ENCODE measurements at regions not wholly inside any gene's neighbourhood (a gene's known extent, or its start where the extent isn't known, plus 50 kb on each side); places are given as distances from the start of the nearest gene placed in this dataset.

GRCh38 chr20:39298571-39299506 is 336.7 kb downstream of the DHX35 start:
- Histone ChIP-seq H3K14ac (ENCODE audit: insufficient read length) (no peak overlapping the region), H2BK120ac (replicated peaks; ENCODE audit: low read depth, low read length) (no peak overlapping the region), H2BK20ac (ENCODE audit: low read length) (no peak overlapping the region; the same call in 1 of the 2 replicates), H4K91ac (replicated peaks; ENCODE audit: insufficient read length, low read length) (no peak overlapping the region), H2BK12ac (ENCODE audit: low read depth, low read length) (peak overlapping the region; percentile 46; the same call in 1 of the 2 replicates), H3K27me3 (replicated peaks in 1 of 4; ENCODE audit: control insufficient read depth in 3 of 4, extremely low read depth in 1 of 4, insufficient read depth in 3 of 4, low read length in 3 of 4) (no peaks in the 10 kb centered on the region), H3K23ac (ENCODE audit: insufficient read length) (no peak overlapping the region), H4K20me1 (replicated peaks in 1 of 2; ENCODE audit: control insufficient read depth in 1 of 2, insufficient read depth in 2 of 2, low read length in 2 of 2) (no peaks in the 10 kb centered on the region), H3K23me2 (ENCODE audit: low read depth, low read length) (no peaks in the 10 kb centered on the region), H4K5ac (ENCODE audit: insufficient read length, low read depth, low read length) (no peak overlapping the region), H4K8ac (ENCODE audit: extremely low read depth, insufficient read depth, low read length) (peak overlapping the region; percentile 38; the same call in 1 of the 2 replicates), H2AK5ac (ENCODE audit: low read depth, low read length) (no peak overlapping the region), H3K27ac (ENCODE audit: low read depth, low read length) (no peak overlapping the region), H3K9ac (replicated peaks in 1 of 4; ENCODE audit: extremely low read depth in 1 of 4, low read depth in 3 of 4, low read length in 3 of 4) (no peak overlapping the region), H3K4ac (replicated peaks; ENCODE audit: insufficient read length, low read depth, low read length) (no peak overlapping the region), H2BK15ac (ENCODE audit: low read length) (no peak overlapping the region), H3K4me2 (ENCODE audit: insufficient read depth in 1 of 2, low read depth in 2 of 2, low read length in 2 of 2) (no peak overlapping the region), H3K79me2 (ENCODE audit: control insufficient read depth in 1 of 2, insufficient read depth in 2 of 2, low read length in 2 of 2) (no peaks in the 10 kb centered on the region), H3K36me3 (ENCODE audit: control insufficient read depth in 2 of 4, insufficient read depth in 4 of 4, low read length in 3 of 4) (no peaks in the 10 kb centered on the region), H3K4me3 (ENCODE audit: extremely low read depth in 1 of 4, insufficient read depth in 2 of 4, low read depth in 3 of 4, low read length in 4 of 4) (no peak overlapping the region), H3K4me1 (replicated peaks in 1 of 4; ENCODE audit: control insufficient read depth in 3 of 4, insufficient read depth in 4 of 4, low read length in 3 of 4) (peaks cover 0 to 3% (median 1%) of the 10 kb centered on the region in 4 experiments; a peak in 3 of 7 replicates), H2BK5ac (ENCODE audit: low read depth, low read length) (no peak overlapping the region), H3K56ac (replicated peaks; ENCODE audit: insufficient read length, low read depth, low read length) (no peak overlapping the region), H3K9me3 (ENCODE audit: insufficient read depth in 2 of 2, low read depth in 1 of 2, low read length in 1 of 2) (no peaks in the 10 kb centered on the region), H2AFZ (ENCODE audit: low read length) (no peak overlapping the region), H3K18ac (ENCODE audit: extremely low read depth, low read length) (no peak overlapping the region), H3K79me1 (ENCODE audit: low read depth, low read length) (no peaks in the 10 kb centered on the region)
- WGBS, 2 experiments (ENCODE audit: extremely low coverage in 1 of 2, insufficient coverage in 1 of 2, insufficient read length in 1 of 2, insufficient replicate concordance in 2 of 2, low coverage in 1 of 2, low lambda C conversion rate in 2 of 2, missing lambda C conversion rate in 1 of 2) = 82% methylated on average over 12 of the region's 12 CpGs; no CpG with 5 or more reads in 1 of the 2 experiments
- ChIA-PET POLR2A (ENCODE audit: partially characterized antibody) (interaction anchor here (1.3 kb wide), 1 partner anchor 9 kb away, joined by 3 read pairs; no protein-coding TSS in a partner anchor), CTCF (ENCODE audit: partially characterized antibody) (interaction anchor here (1.0 to 1.9 kb wide), 4 partner anchors 9 to 360 kb away, joined by 3 to 9 read pairs (median 6); no protein-coding TSS in a partner anchor)
- no peak for FAIRE-seq
- DNase-seq (ENCODE audit: low read depth in 1 of 2, low spot score in 2 of 2) = no peak
- TF ChIP-seq CHD1 (IDR thresholded peaks at IDR 0.05; ENCODE audit: low read depth, low read length) = no peak
- TF ChIP-seq ZNF274 (IDR thresholded peaks at IDR 0.05; ENCODE audit: borderline replicate concordance, extremely low read depth, low read length) = no peak
- TF ChIP-seq PHF8 (conservative IDR thresholded peaks at IDR 0.05; ENCODE audit: low read depth, low read length) = no peak
- TF ChIP-seq POLR2A (IDR thresholded peaks at IDR 0.05; ENCODE audit: control extremely low read depth in 1 of 2, low read depth in 2 of 2, low read length in 2 of 2) = no peak
- no peak for TF ChIP-seq CTBP2 (IDR thresholded peaks at IDR 0.05; ENCODE audit: borderline replicate concordance, insufficient read depth, insufficient read length, low read length)
- no peak for TF ChIP-seq ASH2L (IDR thresholded peaks at IDR 0.05; ENCODE audit: low read length)
- TF ChIP-seq RAD21 (IDR thresholded peaks at IDR 0.05 in 1 of 2, conservative IDR thresholded peaks at IDR 0.05 in 1 of 2; ENCODE audit: low read depth in 2 of 2, low read length in 2 of 2) = no peak
- no peak for TF ChIP-seq SP4 (IDR thresholded peaks at IDR 0.05; ENCODE audit: low read length)
- TF ChIP-seq EP300 (IDR thresholded peaks at IDR 0.05; ENCODE audit: borderline replicate concordance in 1 of 2, low read depth in 2 of 2, low read length in 2 of 2) = no peak
- TF ChIP-seq SIX5 (IDR thresholded peaks at IDR 0.05; ENCODE audit: low read depth, low read length) = no peak
